Prostate gland (tissue), 2 donors: ENCODE measurements at regions not wholly inside any gene's neighbourhood (a gene's known extent, or its start where the extent isn't known, plus 50 kb on each side); places are given as distances from the start of the nearest gene placed in this dataset.

Source experiments
- DNase-seq: peaks from one replicate; pipeline ENCODE4 v3.0.0-alpha.2; 2019; ENCODE audit warnings: low spot score
- H3K27ac ChIP-seq, 2 donors: fragments of 200-600 bp; sonication (generic); 2 replicates each; pipeline ENCODE4 v1.5.1; 2017 to 2019
- H3K27me3 ChIP-seq: fragments of 200-600 bp; sonication (generic); replicated peaks from 2 replicates; pipeline ENCODE4 v1.5.1; 2019; ENCODE audit not compliant: insufficient read depth
- H3K36me3 ChIP-seq, 2 donors: fragments of 200-600 bp; sonication (generic); 1 replicate in 1 of 2; 2 replicates in 1 of 2; pipeline versions ENCODE4 v1.5.1 to v1.8.1; 2017 to 2019
- H3K4me1 ChIP-seq: fragments of 200-600 bp; sonication (generic); replicated peaks from 2 replicates; pipeline ENCODE4 v1.5.1; 2019
- H3K4me3 ChIP-seq, 2 donors: fragments of 200-600 bp; sonication (generic); 2 replicates each; pipeline ENCODE4 v1.5.1; 2017 to 2019
- H3K9me3 ChIP-seq: fragments of 200-600 bp; sonication (generic); 2 replicates; pipeline ENCODE4 v1.5.1; 2017
- CTCF ChIP-seq, 4 experiments: fragments of 200-600 bp in 2 of 4; fragments of 450-650 bp in 2 of 4; sonication (generic) in 2 of 4; IDR thresholded peaks; 1 replicate in 3 of 4; 2 replicates in 1 of 4; pipeline ENCODE4 v1.5.1; 2016 to 2019; ENCODE audit warnings: antibody characterized with exemption in 4 of 4, mild to moderate bottlenecking in 2 of 4, moderate library complexity in 2 of 4
- POLR2A ChIP-seq: fragments of 450-650 bp; IDR thresholded peaks from one replicate; pipeline ENCODE4 v1.6.1; 2016; ENCODE audit warnings: antibody characterized with exemption, mild to moderate bottlenecking
- POLR2AphosphoS5 ChIP-seq: sonication (generic); formaldehyde crosslinking; IDR thresholded peaks from one replicate; pipeline ENCODE4 v1.6.1; 2017; ENCODE audit warnings: antibody characterized with exemption
- WGBS: methylation state at CpG from one replicate; pipeline ENCODE4 v1.1.5; 2018; 5-methylcytosine and 5-hydroxymethylcytosine counted together
- intact Hi-C: fragments of 100-400 bp; cut with DNase I; formaldehyde crosslinking; loops from one replicate; pipeline ENCODE4 v1.14.2; 2022

GRCh38 chr2:60094450-60094929, 459.0 kb downstream of the BCL11A start:
- TF ChIP-seq CTCF (IDR thresholded peaks at IDR 0.05) (no peak), POLR2AphosphoS5 (no peak), POLR2A (no peak)
- Histone ChIP-seq H3K27ac (no peak overlapping the region), H3K4me3 (no peak overlapping the region), H3K9me3 (no peaks in the 10 kb centered on the region), H3K36me3 (no peaks in the 10 kb centered on the region), H3K4me1 (no peaks in the 10 kb centered on the region), H3K27me3 (no peaks in the 10 kb centered on the region)
- intact Hi-C loops, result no loop called here
- no peak for DNase-seq
- WGBS, result 70% methylated on average over 3 of the region's 3 CpGs

- intact Hi-C loops, result no loop called here
- TF ChIP-seq POLR2A, result no peak
- TF ChIP-seq CTCF (IDR thresholded peaks at IDR 0.05), result no peak
- TF ChIP-seq POLR2AphosphoS5, result no peak
- Histone ChIP-seq H3K9me3 (no peaks in the 10 kb centered on the region), H3K4me3 (no peak overlapping the region), H3K27me3 (no peaks in the 10 kb centered on the region), H3K4me1 (no peaks in the 10 kb centered on the region), H3K27ac (no peak overlapping the region), H3K36me3 (no peaks in the 10 kb centered on the region)
- WGBS, result 96% methylated on average over 2 of the region's 2 CpGs
- no peak for DNase-seq
Observed at GRCh38 chr2:60092781-60093180, 460.7 kb downstream of the BCL11A start.

- H3K4me3 ChIP-seq, result no peak overlapping the region
- intact Hi-C loops, result no loop called here
- WGBS, result 89% methylated on average over 5 of the region's 5 CpGs
- no peaks in the 10 kb centered on the region for H3K9me3 ChIP-seq
- TF ChIP-seq POLR2AphosphoS5, result no peak
- TF ChIP-seq CTCF (IDR thresholded peaks at IDR 0.05), result no peak
- no peak for TF ChIP-seq POLR2A
- no peak for DNase-seq
- H3K27me3 ChIP-seq, result no peaks in the 10 kb centered on the region
- H3K4me1 ChIP-seq, result no peaks in the 10 kb centered on the region
- H3K36me3 ChIP-seq, result no peaks in the 10 kb centered on the region
- no peak overlapping the region for H3K27ac ChIP-seq
Observed at GRCh38 chr2:60091894-60092293, 461.6 kb downstream of the BCL11A start.

GRCh38 chr2:60091266-60091665, 462.2 kb downstream of the BCL11A start:
- no peaks in the 10 kb centered on the region for H3K36me3 ChIP-seq
- intact Hi-C loops, result no loop called here
- H3K4me3 ChIP-seq, result no peak overlapping the region
- DNase-seq, result no peak
- H3K9me3 ChIP-seq, result no peaks in the 10 kb centered on the region
- 39% methylated on average over 2 of the region's 2 CpGs for WGBS
- no peaks in the 10 kb centered on the region for H3K4me1 ChIP-seq
- no peaks in the 10 kb centered on the region for H3K27me3 ChIP-seq
- no peak for TF ChIP-seq POLR2A
- TF ChIP-seq CTCF (IDR thresholded peaks at IDR 0.05), result no peak
- no peak for TF ChIP-seq POLR2AphosphoS5
- no peak overlapping the region for H3K27ac ChIP-seq

- Histone ChIP-seq H3K27me3 (no peaks in the 10 kb centered on the region), H3K4me1 (no peaks in the 10 kb centered on the region), H3K4me3 (no peak overlapping the region), H3K27ac (no peak overlapping the region), H3K36me3 (no peaks in the 10 kb centered on the region), H3K9me3 (no peaks in the 10 kb centered on the region)
- DNase-seq, result no peak
- TF ChIP-seq CTCF (IDR thresholded peaks at IDR 0.05) (no peak), POLR2AphosphoS5 (no peak), POLR2A (no peak)
- intact Hi-C loops, result no loop called here
- WGBS, result 94% methylated on average over 2 of the region's 2 CpGs
Observed at GRCh38 chr2:60079562-60079961, 473.9 kb downstream of the BCL11A start.
